ENCODE measurements at regions not wholly inside any gene's neighbourhood (a gene's known extent, or its start where the extent isn't known, plus 50 kb on each side); places are given as distances from the start of the nearest gene placed in this dataset.
"Not testable (repeated sequence)": the region's sequence is repeated elsewhere in the genome, so short reads cannot be mapped to it uniquely, and the experiment has no call there.

DNA sequence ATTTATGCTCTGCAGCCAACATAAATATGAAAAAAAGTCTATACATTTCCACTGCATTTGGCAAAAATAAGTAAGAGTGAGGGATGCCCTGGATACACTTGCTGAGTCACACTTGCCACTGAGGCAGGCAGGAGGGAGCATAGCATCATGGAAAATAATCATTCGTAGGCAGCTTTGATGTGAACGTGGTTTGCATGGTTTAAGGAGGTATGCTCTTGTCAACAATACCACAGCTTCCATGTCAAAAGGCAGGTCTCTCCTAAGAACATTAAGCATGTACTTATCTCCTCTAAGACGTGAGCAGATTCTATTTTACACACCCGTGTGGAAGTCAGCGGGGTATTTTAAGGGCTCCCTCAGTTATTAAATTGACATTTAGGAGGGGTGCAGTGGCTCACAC, 89.2 kb upstream of the WDR11 start:
- no peak for DNase-seq

DNA sequence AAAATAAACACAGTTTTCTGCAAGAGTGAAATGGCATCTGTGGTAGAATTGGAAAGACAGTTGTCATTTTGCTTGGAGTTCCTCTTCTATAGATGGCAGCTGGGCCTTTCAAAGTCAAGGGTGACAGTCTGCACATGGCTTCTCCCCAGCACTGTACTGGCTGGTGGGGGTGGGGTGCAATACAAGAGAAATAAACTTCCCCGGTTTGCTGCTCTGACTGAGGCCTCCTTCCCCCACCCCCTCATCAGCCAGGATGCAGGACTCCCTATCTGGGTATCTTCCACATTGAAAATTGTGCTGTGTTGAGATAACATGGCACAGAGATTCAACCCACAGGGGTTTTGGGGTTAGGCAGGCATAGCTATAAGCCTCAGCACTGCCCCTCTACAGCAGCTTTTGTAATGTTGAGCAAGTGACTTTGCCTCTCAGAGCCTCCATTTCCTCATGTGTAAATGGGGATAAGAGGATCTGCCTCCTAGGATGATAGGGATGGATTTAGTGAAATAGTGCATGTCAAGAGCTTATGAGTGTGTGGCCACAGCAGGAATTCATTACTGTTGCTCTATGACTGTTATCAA, 85.8 kb upstream of the WDR11 start:
- DNase-seq: no peak

GRCh38 chr10:120768227-120768626, 82.9 kb upstream of the WDR11 start:
- DNase-seq: no peak

GRCh38 chr10:120770496-120770895, 80.7 kb upstream of the WDR11 start:
- DNase-seq: no peak

DNA sequence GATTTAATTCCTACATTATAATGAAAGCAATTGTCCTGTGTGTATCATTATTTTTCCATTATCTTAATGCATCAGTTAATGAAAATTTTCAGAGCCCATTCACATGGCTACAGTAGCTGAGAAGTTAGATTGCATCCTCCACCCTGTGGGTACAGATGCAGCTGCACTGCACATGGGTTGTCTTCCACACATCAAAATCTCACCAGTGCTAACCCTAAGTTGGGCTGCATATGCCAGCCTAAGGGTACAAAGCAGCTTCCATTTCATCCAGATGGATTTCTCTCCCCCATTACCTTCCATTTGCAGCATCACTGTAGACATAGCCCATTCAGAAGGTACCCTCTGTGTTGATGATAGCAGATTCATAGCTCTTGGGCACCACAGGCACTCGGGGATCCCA, 74.7 kb upstream of the WDR11 start:
- no peak for DNase-seq

- no peak for DNase-seq
Measured at GRCh38 chr10:120782336-120782735, 68.8 kb upstream of the WDR11 start.

DNA sequence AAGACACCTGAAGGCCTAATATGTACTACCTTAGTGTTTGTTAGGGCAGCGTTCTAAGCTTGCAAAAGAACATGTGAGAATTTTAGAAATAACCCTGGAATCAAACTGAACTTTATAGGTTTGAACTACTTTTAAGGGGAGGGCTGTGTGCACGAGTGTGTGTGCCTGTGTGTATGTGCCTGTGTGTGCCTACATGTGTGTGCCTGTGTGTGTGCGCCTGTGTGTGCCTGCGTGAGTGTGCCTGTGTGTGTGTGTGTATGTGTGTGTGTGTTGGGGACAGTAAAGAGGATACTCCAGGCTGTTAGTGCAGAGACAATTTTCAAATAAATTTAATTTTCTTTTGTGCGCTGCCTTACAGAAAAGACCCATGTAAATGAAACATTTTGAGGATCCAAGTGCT, 68.1 kb upstream of the WDR11 start:
- DNase-seq: no peak

GRCh38 chr10:120783867-120784266, 67.3 kb upstream of the WDR11 start:
- DNase-seq: no peak

GRCh38 chr10:120788771-120789170, 62.4 kb upstream of the WDR11 start:
- DNase-seq: no peak

- DNase-seq: no peak
Measured at GRCh38 chr10:120789303-120790203, 61.6 kb upstream of the WDR11 start.

- no peak for DNase-seq
Measured at GRCh38 chr10:120791316-120791715, 59.8 kb upstream of the WDR11 start.

GRCh38 chr10:120793088-120793487, 58.1 kb upstream of the WDR11 start:
- DNase-seq: no peak

- DNase-seq: no peak
Measured at GRCh38 chr10:120794390-120794789, 56.8 kb upstream of the WDR11 start.

- DNase-seq: not testable (repeated sequence)
Measured at GRCh38 chr10:120798276-120798675, 52.9 kb upstream of the WDR11 start.

DNA sequence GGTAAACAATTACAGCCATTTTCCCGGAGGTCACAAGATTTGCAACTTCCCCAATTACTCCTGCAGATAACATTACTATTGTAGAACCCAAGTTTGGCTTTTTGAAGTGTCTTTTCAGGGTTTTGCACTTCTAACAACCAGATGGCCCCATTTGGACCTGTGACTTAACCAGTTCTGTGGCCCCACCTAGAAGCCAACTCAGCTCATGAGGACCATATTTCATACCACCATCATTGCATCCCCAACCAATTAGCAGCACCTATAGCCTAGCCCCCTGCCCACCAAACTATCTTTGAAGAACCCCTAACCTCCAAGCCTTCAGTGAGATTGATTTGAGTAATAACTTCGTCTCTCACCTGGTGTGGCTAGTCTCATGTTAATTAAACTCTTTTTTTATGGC, 51.3 kb upstream of the WDR11 start:
- no peak for DNase-seq

DNA sequence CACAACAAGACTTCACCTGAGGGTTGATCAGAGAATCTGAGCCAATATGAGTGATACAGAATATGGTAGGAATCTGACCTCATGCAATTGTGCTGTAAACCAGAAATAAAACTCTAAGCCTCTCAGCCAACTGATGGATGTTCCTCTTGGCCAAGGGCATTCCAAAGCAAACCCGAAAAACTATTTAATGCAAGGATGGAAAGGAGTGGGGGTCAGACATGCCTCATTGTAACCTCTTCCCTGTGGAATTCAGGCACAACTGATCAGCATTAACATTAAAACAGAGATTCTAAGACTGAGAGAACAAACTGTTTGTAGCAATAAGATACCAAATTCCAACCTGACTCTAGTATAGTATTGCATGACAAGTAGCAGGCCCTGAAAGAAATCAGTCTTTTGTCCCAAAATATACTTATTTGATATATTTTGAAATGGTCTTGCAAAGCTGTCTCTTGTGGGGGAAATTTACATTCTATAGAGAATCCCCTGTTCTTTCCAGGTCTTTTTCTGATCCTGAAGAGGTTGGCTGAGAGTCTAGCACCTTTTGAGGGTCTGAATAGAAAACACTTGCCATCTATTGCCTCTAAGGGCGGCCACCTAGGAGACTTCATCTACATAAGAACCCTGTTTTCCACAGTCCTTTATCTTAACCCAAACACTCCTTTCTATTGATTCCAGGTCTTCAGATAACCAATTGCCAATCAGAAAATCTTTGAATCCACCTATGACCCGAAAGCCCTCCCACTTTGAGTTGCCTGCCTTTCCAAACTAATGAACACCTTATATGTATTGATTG, 50.4 kb upstream of the WDR11 start:
- DNase-seq: no peak

All from NCI-H510A (cell line).